IPS-18c (cell line): ENCODE measurements at regions not wholly inside any gene's neighbourhood (a gene's known extent, or its start where the extent isn't known, plus 50 kb on each side); places are given as distances from the start of the nearest gene placed in this dataset.

Experiments used
- H3K4me3 ChIP-seq: 2 replicates; pipeline ENCODE4 v1.7.0; 2013; ENCODE audit warnings: low read depth, mild to moderate bottlenecking, low read length, moderate library complexity; ENCODE audit not compliant: insufficient read depth
- H3K9me3 ChIP-seq: one replicate; pipeline ENCODE4 v1.6.1; 2013; ENCODE audit warnings: mild to moderate bottlenecking, low read length, moderate library complexity; ENCODE audit not compliant: control insufficient read depth, insufficient read depth

- H3K4me3 ChIP-seq = no peak overlapping the region
- no peaks in the 10 kb centered on the region for H3K9me3 ChIP-seq
Observed at GRCh38 chr20:7689151-7689550, 251.1 kb downstream of the HAO1 start.

GRCh38 chr20:7691647-7692269, 248.5 kb downstream of the HAO1 start:
- no peaks in the 10 kb centered on the region for H3K9me3 ChIP-seq
- H3K4me3 ChIP-seq = no peak overlapping the region

GRCh38 chr20:7692478-7692877, 247.8 kb downstream of the HAO1 start:
- Histone ChIP-seq H3K4me3 (no peak overlapping the region), H3K9me3 (no peaks in the 10 kb centered on the region)

- no peaks in the 10 kb centered on the region for H3K9me3 ChIP-seq
- H3K4me3 ChIP-seq = no peak overlapping the region
Observed at GRCh38 chr20:7693761-7694160, 246.5 kb downstream of the HAO1 start.

- H3K4me3 ChIP-seq = no peak overlapping the region
Observed at GRCh38 chr20:7695051-7695495, 245.2 kb downstream of the HAO1 start.

GRCh38 chr20:7695635-7696034, 244.6 kb downstream of the HAO1 start:
- Histone ChIP-seq H3K4me3 (no peak overlapping the region), H3K9me3 (no peaks in the 10 kb centered on the region)

More at GRCh38 chr20:7695051-7695495, 245.2 kb downstream of the HAO1 start:
- H3K9me3 ChIP-seq = no peaks in the 10 kb centered on the region

- no peak overlapping the region for H3K4me3 ChIP-seq
- no peaks in the 10 kb centered on the region for H3K9me3 ChIP-seq
Observed at GRCh38 chr20:7696311-7696710, 243.9 kb downstream of the HAO1 start.

GRCh38 chr20:7702141-7702540, 238.1 kb downstream of the HAO1 start:
- H3K4me3 ChIP-seq = no peak overlapping the region

GRCh38 chr20:7703551-7703961, 236.7 kb downstream of the HAO1 start:
- no peaks in the 10 kb centered on the region for H3K9me3 ChIP-seq

More at GRCh38 chr20:7702141-7702540, 238.1 kb downstream of the HAO1 start:
- no peaks in the 10 kb centered on the region for H3K9me3 ChIP-seq

GRCh38 chr20:7703996-7704395, 236.3 kb downstream of the HAO1 start:
- Histone ChIP-seq H3K4me3 (no peak overlapping the region), H3K9me3 (no peaks in the 10 kb centered on the region)

More at GRCh38 chr20:7703551-7703961, 236.7 kb downstream of the HAO1 start:
- H3K4me3 ChIP-seq = no peak overlapping the region

- Histone ChIP-seq H3K4me3 (no peak overlapping the region), H3K9me3 (no peaks in the 10 kb centered on the region)
Observed at GRCh38 chr20:7708112-7708511, 232.1 kb downstream of the HAO1 start.

- no peaks in the 10 kb centered on the region for H3K9me3 ChIP-seq
- H3K4me3 ChIP-seq = no peak overlapping the region
Observed at GRCh38 chr20:7708782-7709181, 231.5 kb downstream of the HAO1 start.

- Histone ChIP-seq H3K4me3 (no peak overlapping the region), H3K9me3 (no peaks in the 10 kb centered on the region)
Observed at GRCh38 chr20:7710440-7710839, 229.8 kb downstream of the HAO1 start.

- Histone ChIP-seq H3K4me3 (no peak overlapping the region), H3K9me3 (no peaks in the 10 kb centered on the region)
Observed at GRCh38 chr20:7712661-7713060, 227.6 kb downstream of the HAO1 start.

GRCh38 chr20:7714549-7714948, 225.7 kb downstream of the HAO1 start:
- no peak overlapping the region for H3K4me3 ChIP-seq

GRCh38 chr20:7716286-7716972, 223.8 kb downstream of the HAO1 start:
- H3K9me3 ChIP-seq = no peaks in the 10 kb centered on the region
- no peak overlapping the region for H3K4me3 ChIP-seq

More at GRCh38 chr20:7714549-7714948, 225.7 kb downstream of the HAO1 start:
- no peaks in the 10 kb centered on the region for H3K9me3 ChIP-seq

- no peak overlapping the region for H3K4me3 ChIP-seq
Observed at GRCh38 chr20:7722564-7722963, 217.7 kb downstream of the HAO1 start.

GRCh38 chr20:7723284-7723683, 217.0 kb downstream of the HAO1 start:
- no peak overlapping the region for H3K4me3 ChIP-seq
- no peaks in the 10 kb centered on the region for H3K9me3 ChIP-seq

More at GRCh38 chr20:7722564-7722963, 217.7 kb downstream of the HAO1 start:
- no peaks in the 10 kb centered on the region for H3K9me3 ChIP-seq
